GM12801 (cell line): ENCODE measurements at regions not wholly inside any gene's neighbourhood (a gene's known extent, or its start where the extent isn't known, plus 50 kb on each side); places are given as distances from the start of the nearest gene placed in this dataset.

ENCODE experiments used
- TF ChIP-seq, protein P1 (sequence below): IDR thresholded peaks from one replicate; pipeline ENCODE4 v1.5.1; 2011; ENCODE audit warnings: control low read depth; ENCODE audit not compliant: insufficient read length; ENCODE audit errors: extremely low read depth

DNA sequence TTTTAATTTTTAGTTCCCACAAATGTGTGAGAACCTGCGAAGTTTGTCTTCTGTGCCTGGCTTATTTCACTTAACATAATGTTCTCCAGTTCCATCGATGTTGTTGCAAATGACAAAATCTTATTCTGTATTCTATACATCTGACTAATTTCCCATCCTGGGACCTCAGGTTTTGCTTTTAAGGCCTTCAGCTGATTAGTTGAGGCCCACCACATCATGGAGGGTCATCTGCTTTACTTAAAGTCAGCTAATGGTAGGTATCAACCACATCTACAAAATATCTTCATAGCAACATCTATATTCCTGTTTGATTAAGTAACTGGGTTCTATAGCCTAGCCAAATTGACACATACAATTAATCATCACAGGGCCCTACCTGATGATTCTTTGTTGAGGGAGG is 534.0 kb downstream of the EFNB2 start:
- TF ChIP-seq, protein P1, sequence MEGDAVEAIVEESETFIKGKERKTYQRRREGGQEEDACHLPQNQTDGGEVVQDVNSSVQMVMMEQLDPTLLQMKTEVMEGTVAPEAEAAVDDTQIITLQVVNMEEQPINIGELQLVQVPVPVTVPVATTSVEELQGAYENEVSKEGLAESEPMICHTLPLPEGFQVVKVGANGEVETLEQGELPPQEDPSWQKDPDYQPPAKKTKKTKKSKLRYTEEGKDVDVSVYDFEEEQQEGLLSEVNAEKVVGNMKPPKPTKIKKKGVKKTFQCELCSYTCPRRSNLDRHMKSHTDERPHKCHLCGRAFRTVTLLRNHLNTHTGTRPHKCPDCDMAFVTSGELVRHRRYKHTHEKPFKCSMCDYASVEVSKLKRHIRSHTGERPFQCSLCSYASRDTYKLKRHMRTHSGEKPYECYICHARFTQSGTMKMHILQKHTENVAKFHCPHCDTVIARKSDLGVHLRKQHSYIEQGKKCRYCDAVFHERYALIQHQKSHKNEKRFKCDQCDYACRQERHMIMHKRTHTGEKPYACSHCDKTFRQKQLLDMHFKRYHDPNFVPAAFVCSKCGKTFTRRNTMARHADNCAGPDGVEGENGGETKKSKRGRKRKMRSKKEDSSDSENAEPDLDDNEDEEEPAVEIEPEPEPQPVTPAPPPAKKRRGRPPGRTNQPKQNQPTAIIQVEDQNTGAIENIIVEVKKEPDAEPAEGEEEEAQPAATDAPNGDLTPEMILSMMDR, result no peak

DNA sequence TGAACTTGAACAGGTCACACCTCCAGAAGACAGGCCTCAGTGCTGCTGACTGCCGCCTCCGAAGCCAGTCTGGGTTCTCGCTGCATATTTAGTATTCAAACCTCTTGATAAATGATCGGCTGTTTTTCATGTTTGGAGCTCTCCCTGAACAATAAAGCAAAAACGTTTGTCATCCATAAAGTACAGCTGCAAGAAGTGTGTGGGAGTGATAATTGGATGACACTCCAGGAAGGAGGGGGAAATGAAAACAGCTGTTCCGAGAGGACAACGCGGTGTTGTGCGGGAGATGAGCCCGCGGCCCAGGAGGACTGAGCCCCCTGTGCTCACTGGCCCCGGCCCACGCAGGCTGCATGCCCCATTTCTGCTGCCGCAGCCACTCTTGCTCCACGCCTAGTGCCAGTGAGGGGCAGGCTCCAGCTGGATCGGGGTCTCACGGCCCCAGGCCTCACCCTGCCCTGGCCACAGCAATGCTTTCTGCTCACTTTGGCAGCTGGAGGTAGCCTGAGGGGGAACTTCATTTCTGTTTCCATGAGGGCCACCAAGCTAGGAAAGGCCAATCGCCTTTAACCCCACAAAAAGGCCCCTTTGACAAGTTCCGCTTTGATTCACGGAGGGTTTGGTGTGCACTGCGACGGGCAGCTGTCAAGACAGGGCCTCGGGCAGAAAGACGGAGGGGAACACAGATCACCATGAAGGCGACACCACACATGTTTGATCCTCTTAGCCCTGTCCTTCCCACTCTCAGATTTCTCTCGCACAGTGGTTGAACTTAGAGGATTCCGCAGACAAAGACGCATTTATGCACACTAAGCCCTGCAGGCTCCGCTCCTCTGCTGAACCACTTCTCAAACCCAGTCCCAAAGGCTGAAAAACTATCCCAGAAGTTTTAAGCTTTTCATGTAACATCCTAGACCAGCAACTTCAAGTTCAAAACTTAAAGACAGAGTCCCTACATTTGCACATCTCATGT is 537.6 kb downstream of the EFNB2 start:
- TF ChIP-seq, protein P1, result no peak

DNA sequence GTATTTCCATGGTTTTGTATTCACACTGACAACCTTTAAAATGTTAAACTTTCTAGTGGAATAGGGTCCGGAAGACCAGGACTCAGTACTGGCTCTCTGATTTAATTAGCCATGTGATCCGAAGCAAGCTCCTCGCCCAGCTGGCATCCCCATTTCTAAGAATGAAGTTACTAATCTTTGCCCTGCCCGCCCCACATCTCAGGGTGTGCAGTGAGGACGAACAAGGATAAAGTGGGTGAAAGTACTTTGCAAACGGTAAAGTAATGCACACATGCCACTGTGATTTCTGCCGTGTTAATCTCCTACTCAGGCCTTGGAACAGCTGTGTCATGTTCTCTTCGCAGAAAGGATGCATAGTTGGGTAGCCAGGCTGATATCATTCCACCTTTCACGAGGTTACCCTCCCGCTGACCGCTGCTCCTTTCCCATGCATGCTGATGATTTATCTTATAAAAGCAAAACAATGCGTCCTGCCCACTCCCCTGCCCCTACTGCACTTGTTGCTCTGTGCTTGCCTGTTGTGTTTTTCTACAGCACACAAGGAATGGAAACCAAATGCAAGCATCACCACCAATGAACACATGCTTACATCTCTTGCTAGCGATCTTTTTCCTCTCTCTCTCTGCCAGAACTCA is 539.0 kb downstream of the EFNB2 start:
- TF ChIP-seq, protein P1, result no peak

DNA sequence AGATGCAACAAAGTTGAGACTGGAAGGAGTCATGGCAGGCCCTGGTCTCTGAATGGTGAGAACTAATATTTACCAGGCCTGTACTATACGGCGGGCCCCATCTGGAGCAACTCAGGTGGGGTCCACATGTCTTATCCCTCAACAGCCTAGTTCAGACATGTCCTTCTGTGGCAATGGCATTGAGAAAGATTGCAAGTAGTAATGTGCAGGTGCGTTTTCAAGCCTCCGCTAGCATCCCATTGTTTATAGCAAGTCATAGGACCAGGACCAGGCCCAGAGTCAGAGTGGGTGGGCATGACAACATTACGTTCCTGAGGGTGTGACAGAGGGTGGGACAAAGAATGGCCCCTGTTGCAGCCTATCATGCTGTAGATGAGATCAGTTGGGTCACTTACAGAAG is 541.1 kb downstream of the EFNB2 start:
- TF ChIP-seq, protein P1, result no peak

DNA sequence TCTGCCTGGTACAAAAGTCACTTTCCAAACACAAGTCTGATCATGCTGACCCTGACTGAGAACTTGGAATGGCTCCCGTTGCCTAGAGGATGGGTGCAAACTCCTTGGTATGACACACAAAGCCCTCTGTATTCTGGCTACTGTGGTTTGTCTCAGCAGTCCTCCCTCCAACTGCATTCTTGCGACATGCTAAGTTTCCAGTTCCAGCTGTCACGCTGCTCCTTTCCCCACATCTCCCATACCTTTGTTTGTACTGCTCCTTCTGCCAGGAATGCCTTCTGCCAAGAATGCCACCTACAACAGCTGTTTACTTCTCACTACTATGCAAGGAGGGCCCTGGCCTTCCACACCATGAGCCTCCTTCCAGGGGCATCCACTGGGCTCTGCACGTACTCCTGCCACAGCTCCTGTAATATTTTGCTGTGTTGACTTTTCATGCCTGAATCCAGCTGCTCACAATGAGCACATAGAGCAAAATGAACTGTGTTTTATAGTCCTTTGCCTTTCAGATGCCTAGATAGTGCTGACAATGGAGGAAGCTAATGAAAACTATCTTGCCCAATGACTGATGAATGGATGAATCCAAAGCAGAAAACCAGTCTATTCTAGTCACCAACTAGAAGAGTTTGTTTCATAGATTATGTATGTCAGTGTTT is 543.7 kb downstream of the EFNB2 start:
- TF ChIP-seq, protein P1, result no peak

DNA sequence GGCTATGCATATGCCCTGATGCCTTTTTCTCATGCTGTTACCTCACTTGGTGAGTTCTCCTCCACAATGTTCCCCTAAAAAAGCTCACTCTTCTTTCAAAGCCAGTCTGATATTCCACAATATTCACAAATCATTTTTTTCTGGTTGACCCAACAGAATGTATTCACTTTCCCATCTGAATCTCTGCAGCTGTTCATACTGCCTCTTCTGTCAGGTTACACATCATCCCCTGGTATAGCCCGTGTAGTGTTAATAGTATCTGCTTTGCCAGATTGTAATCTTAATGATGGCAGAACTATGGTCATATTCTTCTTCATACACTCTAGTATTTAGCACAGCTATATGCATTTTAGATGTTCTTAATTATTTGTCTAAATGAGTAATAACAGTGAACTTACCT is 544.3 kb downstream of the EFNB2 start:
- TF ChIP-seq, protein P1, result no peak
